AG09319 (cell line): ENCODE measurements at regions not wholly inside any gene's neighbourhood (a gene's known extent, or its start where the extent isn't known, plus 50 kb on each side); places are given as distances from the start of the nearest gene placed in this dataset.

Experiments used
- DNase-seq: peaks from one replicate; pipeline ENCODE4 v3.0.0-alpha.2; 2010; ENCODE audit warnings: low read depth; ENCODE audit errors: extremely low read depth
- CTCF ChIP-seq: IDR thresholded peaks from 2 replicates; pipeline ENCODE4 v1.5.1; 2011; ENCODE audit warnings: low read depth, mild to moderate bottlenecking, inconsistent platforms, low read length, moderate library complexity

GRCh38 chr2:240368781-240369331 is 66.6 kb upstream of the GPC1 start:
- DNase-seq, result no peak
- no peak for TF ChIP-seq CTCF

GRCh38 chr2:240369335-240369734 is 66.1 kb upstream of the GPC1 start:
- no peak for DNase-seq
- no peak for TF ChIP-seq CTCF

GRCh38 chr2:240369801-240370585 is 65.5 kb upstream of the GPC1 start:
- no peak for TF ChIP-seq CTCF
- peak; percentile 47 for DNase-seq

- DNase-seq, result no peak
- TF ChIP-seq CTCF, result no peak
Observed at GRCh38 chr2:240371129-240372000, 64.1 kb upstream of the GPC1 start.

- DNase-seq, result no peak
- no peak for TF ChIP-seq CTCF
Observed at GRCh38 chr2:240372101-240372500, 63.4 kb upstream of the GPC1 start.

GRCh38 chr2:240373289-240373885 is 62.1 kb upstream of the GPC1 start:
- no peak for DNase-seq

More at GRCh38 chr2:240373289-240373885, 62.1 kb upstream of the GPC1 start:
- TF ChIP-seq CTCF, result no peak
